22Rv1 (cell line): ENCODE measurements at regions not wholly inside any gene's neighbourhood (a gene's known extent, or its start where the extent isn't known, plus 50 kb on each side); places are given as distances from the start of the nearest gene placed in this dataset.

Source experiments
- ZFX ChIP-seq: fragments of 450-650 bp; IDR thresholded peaks from 2 replicates; pipeline ENCODE4 v1.6.1; 2017; ENCODE audit warnings: antibody characterized with exemption, borderline replicate concordance
- TF ChIP-seq, protein P1 (sequence below): fragments of 450-650 bp; IDR thresholded peaks from 2 replicates; pipeline ENCODE4 v1.5.1; 2017; ENCODE audit warnings: mild to moderate bottlenecking

GRCh38 chr15:31516874-31517273 lies 190.2 kb downstream of the KLF13 start:
- TF ChIP-seq, protein P1, sequence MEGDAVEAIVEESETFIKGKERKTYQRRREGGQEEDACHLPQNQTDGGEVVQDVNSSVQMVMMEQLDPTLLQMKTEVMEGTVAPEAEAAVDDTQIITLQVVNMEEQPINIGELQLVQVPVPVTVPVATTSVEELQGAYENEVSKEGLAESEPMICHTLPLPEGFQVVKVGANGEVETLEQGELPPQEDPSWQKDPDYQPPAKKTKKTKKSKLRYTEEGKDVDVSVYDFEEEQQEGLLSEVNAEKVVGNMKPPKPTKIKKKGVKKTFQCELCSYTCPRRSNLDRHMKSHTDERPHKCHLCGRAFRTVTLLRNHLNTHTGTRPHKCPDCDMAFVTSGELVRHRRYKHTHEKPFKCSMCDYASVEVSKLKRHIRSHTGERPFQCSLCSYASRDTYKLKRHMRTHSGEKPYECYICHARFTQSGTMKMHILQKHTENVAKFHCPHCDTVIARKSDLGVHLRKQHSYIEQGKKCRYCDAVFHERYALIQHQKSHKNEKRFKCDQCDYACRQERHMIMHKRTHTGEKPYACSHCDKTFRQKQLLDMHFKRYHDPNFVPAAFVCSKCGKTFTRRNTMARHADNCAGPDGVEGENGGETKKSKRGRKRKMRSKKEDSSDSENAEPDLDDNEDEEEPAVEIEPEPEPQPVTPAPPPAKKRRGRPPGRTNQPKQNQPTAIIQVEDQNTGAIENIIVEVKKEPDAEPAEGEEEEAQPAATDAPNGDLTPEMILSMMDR = no peak
- no peak for TF ChIP-seq ZFX
